HFFc6 (cell line): ENCODE measurements at regions not wholly inside any gene's neighbourhood (a gene's known extent, or its start where the extent isn't known, plus 50 kb on each side); places are given as distances from the start of the nearest gene placed in this dataset.

ENCODE experiments used
- DNase-seq: peaks from one replicate; pipeline ENCODE4 v3.0.0-alpha.2; 2018
- H3K27ac Mint-ChIP-seq: 2 replicates; pipeline ENCODE4 v1.8.0; 2020; ENCODE audit warnings: mild to moderate bottlenecking, mixed read lengths
- H3K27me3 Mint-ChIP-seq: 2 replicates; pipeline ENCODE4 v1.8.0; 2021; ENCODE audit warnings: mild to moderate bottlenecking, moderate library complexity, mixed read lengths; ENCODE audit not compliant: insufficient read depth
- H3K36me3 Mint-ChIP-seq: 2 replicates; pipeline ENCODE4 v1.8.0; 2021; ENCODE audit warnings: low read depth, mixed read lengths
- H3K4me1 Mint-ChIP-seq: 2 replicates; pipeline ENCODE4 v1.8.0; 2020; ENCODE audit warnings: low read depth, mixed read lengths
- H3K4me3 Mint-ChIP-seq: 2 replicates; pipeline ENCODE4 v1.8.0; 2020; ENCODE audit warnings: mild to moderate bottlenecking, moderate library complexity, mixed read lengths
- H3K9me3 Mint-ChIP-seq: 2 replicates; pipeline ENCODE4 v1.8.0; 2020; ENCODE audit warnings: mild to moderate bottlenecking, mixed read lengths
- CTCF ChIP-seq: fragments of 200-600 bp; sonication (generic); IDR thresholded peaks from 2 replicates; pipeline ENCODE4 v1.5.0; 2021; ENCODE audit warnings: antibody characterized with exemption, mild to moderate bottlenecking

GRCh38 chr9:17987189-17987588 lies 408.3 kb downstream of the SH3GL2 start:
- no peaks in the 10 kb centered on the region for H3K9me3 Mint-ChIP-seq
- no peaks in the 10 kb centered on the region for H3K4me1 Mint-ChIP-seq
- H3K4me3 Mint-ChIP-seq, result no peak overlapping the region
- no peak overlapping the region for H3K27ac Mint-ChIP-seq
- no peak for TF ChIP-seq CTCF
- H3K36me3 Mint-ChIP-seq, result no peaks in the 10 kb centered on the region
- H3K27me3 Mint-ChIP-seq, result peaks cover 5% of the 10 kb centered on the region; the same call in 1 of the 2 replicates
- no peak for DNase-seq

GRCh38 chr9:17988489-17988888 lies 409.6 kb downstream of the SH3GL2 start:
- peaks cover 5% of the 10 kb centered on the region; the same call in 1 of the 2 replicates for H3K27me3 Mint-ChIP-seq

GRCh38 chr9:17990602-17991001 lies 411.7 kb downstream of the SH3GL2 start:
- Mint-ChIP-seq H3K4me3 (no peak overlapping the region), H3K27ac (no peak overlapping the region), H3K9me3 (no peaks in the 10 kb centered on the region), H3K4me1 (no peaks in the 10 kb centered on the region), H3K36me3 (no peaks in the 10 kb centered on the region), H3K27me3 (peaks cover 5% of the 10 kb centered on the region; the same call in 1 of the 2 replicates)
- no peak for DNase-seq
- TF ChIP-seq CTCF, result no peak

More at GRCh38 chr9:17988489-17988888, 409.6 kb downstream of the SH3GL2 start:
- Mint-ChIP-seq H3K9me3 (no peaks in the 10 kb centered on the region), H3K4me1 (no peaks in the 10 kb centered on the region), H3K4me3 (no peak overlapping the region), H3K27ac (no peak overlapping the region), H3K36me3 (no peaks in the 10 kb centered on the region)
- no peak for TF ChIP-seq CTCF
- no peak for DNase-seq

- H3K27ac Mint-ChIP-seq, result no peak overlapping the region
- H3K9me3 Mint-ChIP-seq, result no peaks in the 10 kb centered on the region
- H3K4me1 Mint-ChIP-seq, result no peaks in the 10 kb centered on the region
Measured at GRCh38 chr9:17993024-17993423, 414.2 kb downstream of the SH3GL2 start.

GRCh38 chr9:17994695-17995425 lies 416.0 kb downstream of the SH3GL2 start:
- Mint-ChIP-seq H3K9me3 (no peaks in the 10 kb centered on the region), H3K27me3 (peaks cover 5% of the 10 kb centered on the region; the same call in 1 of the 2 replicates), H3K4me1 (no peaks in the 10 kb centered on the region), H3K36me3 (no peaks in the 10 kb centered on the region), H3K4me3 (no peak overlapping the region), H3K27ac (no peak overlapping the region)
- DNase-seq, result no peak
- no peak for TF ChIP-seq CTCF

More at GRCh38 chr9:17993024-17993423, 414.2 kb downstream of the SH3GL2 start:
- Mint-ChIP-seq H3K27me3 (peaks cover 5% of the 10 kb centered on the region; the same call in 1 of the 2 replicates), H3K4me3 (no peak overlapping the region), H3K36me3 (no peaks in the 10 kb centered on the region)
- DNase-seq, result no peak
- no peak for TF ChIP-seq CTCF
